B cell (primary cell): ENCODE measurements at regions not wholly inside any gene's neighbourhood (a gene's known extent, or its start where the extent isn't known, plus 50 kb on each side); places are given as distances from the start of the nearest gene placed in this dataset.

Source experiments
- EZH2 ChIP-seq: IDR thresholded peaks from 2 replicates; pipeline ENCODE4 v1.6.1; 2012; ENCODE audit warnings: borderline replicate concordance, low read depth, mild to moderate bottlenecking, moderate library complexity, low read length; ENCODE audit not compliant: insufficient read depth, poor library complexity, severe bottlenecking
- TF ChIP-seq, protein P1 (sequence below): fragments of 200-600 bp; IDR thresholded peaks from one replicate; pipeline ENCODE4 v1.8.0; 2022; ENCODE audit warnings: antibody characterized with exemption, mild to moderate bottlenecking

DNA sequence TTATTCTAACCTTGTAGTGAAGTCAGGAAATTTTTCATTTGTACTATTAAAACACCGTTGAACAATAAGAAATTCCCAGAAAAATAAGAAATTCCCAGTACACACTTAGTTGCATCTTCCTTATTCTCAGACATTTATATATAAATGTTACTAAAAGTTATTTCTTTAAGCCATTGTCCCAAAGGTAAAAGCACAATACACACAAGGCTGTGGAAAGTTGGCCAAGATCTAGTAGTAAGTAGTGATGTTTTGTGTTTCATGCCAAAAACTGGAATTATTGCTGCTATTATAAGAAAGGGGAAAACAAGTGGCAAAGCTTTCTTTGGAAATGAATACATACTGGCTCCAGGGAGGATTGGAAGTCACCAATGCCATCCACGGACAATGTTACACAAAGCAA lies 802.5 kb upstream of the DPPA4 start:
- TF ChIP-seq, protein P1, sequence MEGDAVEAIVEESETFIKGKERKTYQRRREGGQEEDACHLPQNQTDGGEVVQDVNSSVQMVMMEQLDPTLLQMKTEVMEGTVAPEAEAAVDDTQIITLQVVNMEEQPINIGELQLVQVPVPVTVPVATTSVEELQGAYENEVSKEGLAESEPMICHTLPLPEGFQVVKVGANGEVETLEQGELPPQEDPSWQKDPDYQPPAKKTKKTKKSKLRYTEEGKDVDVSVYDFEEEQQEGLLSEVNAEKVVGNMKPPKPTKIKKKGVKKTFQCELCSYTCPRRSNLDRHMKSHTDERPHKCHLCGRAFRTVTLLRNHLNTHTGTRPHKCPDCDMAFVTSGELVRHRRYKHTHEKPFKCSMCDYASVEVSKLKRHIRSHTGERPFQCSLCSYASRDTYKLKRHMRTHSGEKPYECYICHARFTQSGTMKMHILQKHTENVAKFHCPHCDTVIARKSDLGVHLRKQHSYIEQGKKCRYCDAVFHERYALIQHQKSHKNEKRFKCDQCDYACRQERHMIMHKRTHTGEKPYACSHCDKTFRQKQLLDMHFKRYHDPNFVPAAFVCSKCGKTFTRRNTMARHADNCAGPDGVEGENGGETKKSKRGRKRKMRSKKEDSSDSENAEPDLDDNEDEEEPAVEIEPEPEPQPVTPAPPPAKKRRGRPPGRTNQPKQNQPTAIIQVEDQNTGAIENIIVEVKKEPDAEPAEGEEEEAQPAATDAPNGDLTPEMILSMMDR: no peak
- no peak for TF ChIP-seq EZH2
